ENCODE measurements at regions not wholly inside any gene's neighbourhood (a gene's known extent, or its start where the extent isn't known, plus 50 kb on each side); places are given as distances from the start of the nearest gene placed in this dataset.

- Histone ChIP-seq H3K4me3 (ENCODE audit: extremely low read depth in 1 of 4, insufficient read depth in 2 of 4, low read depth in 3 of 4, low read length in 4 of 4) (no peak overlapping the region), H3K27ac (ENCODE audit: low read depth, low read length) (no peak overlapping the region), H3K9ac (replicated peaks in 1 of 4; ENCODE audit: extremely low read depth in 1 of 4, low read depth in 3 of 4, low read length in 3 of 4) (no peak overlapping the region), H3K27me3 (replicated peaks in 1 of 4; ENCODE audit: control insufficient read depth in 3 of 4, extremely low read depth in 1 of 4, insufficient read depth in 3 of 4, low read length in 3 of 4) (no peaks in the 10 kb centered on the region), H2BK20ac (ENCODE audit: low read length) (no peak overlapping the region), H3K79me1 (ENCODE audit: low read depth, low read length) (no peaks in the 10 kb centered on the region), H3K23ac (ENCODE audit: insufficient read length) (no peak overlapping the region), H3K4me1 (replicated peaks in 1 of 4; ENCODE audit: control insufficient read depth in 3 of 4, insufficient read depth in 4 of 4, low read length in 3 of 4) (no peaks in the 10 kb centered on the region), H2AK5ac (ENCODE audit: low read depth, low read length) (no peak overlapping the region), H2BK15ac (ENCODE audit: low read length) (no peak overlapping the region), H3K9me3 (ENCODE audit: insufficient read depth in 2 of 2, low read depth in 1 of 2, low read length in 1 of 2) (no peaks in the 10 kb centered on the region), H4K5ac (ENCODE audit: insufficient read length, low read depth, low read length) (no peak overlapping the region), H3K79me2 (ENCODE audit: control insufficient read depth in 1 of 2, insufficient read depth in 2 of 2, low read length in 2 of 2) (no peaks in the 10 kb centered on the region), H3K18ac (ENCODE audit: extremely low read depth, low read length) (no peak overlapping the region), H3K23me2 (ENCODE audit: low read depth, low read length) (no peaks in the 10 kb centered on the region), H3K36me3 (ENCODE audit: control insufficient read depth in 2 of 4, insufficient read depth in 4 of 4, low read length in 3 of 4) (no peaks in the 10 kb centered on the region), H2AFZ (ENCODE audit: low read length) (no peak overlapping the region), H3K56ac (replicated peaks; ENCODE audit: insufficient read length, low read depth, low read length) (no peak overlapping the region), H4K20me1 (replicated peaks in 1 of 2; ENCODE audit: control insufficient read depth in 1 of 2, insufficient read depth in 2 of 2, low read length in 2 of 2) (no peaks in the 10 kb centered on the region), H2BK120ac (replicated peaks; ENCODE audit: low read depth, low read length) (no peak overlapping the region), H4K8ac (ENCODE audit: extremely low read depth, insufficient read depth, low read length) (no peak overlapping the region), H3K4me2 (ENCODE audit: insufficient read depth in 1 of 2, low read depth in 2 of 2, low read length in 2 of 2) (no peak overlapping the region), H3K4ac (replicated peaks; ENCODE audit: insufficient read length, low read depth, low read length) (no peak overlapping the region), H2BK12ac (ENCODE audit: low read depth, low read length) (no peak overlapping the region), H3K14ac (ENCODE audit: insufficient read length) (no peak overlapping the region), H2BK5ac (ENCODE audit: low read depth, low read length) (no peak overlapping the region), H4K91ac (replicated peaks; ENCODE audit: insufficient read length, low read length) (no peak overlapping the region)
- FAIRE-seq (no peak), DNase-seq (ENCODE audit: low read depth in 1 of 2, low spot score in 2 of 2) (no peak)
- POLR2A ChIA-PET (ENCODE audit: partially characterized antibody), result interaction anchor here (0.6 kb wide), 1 partner anchor 331 kb away, joined by 3 read pairs; no protein-coding TSS in a partner anchor
- CTCF ChIA-PET (ENCODE audit: partially characterized antibody), result interaction anchor here (0.7 to 1.2 kb wide), 4 partner anchors 24 to 1214 kb away, joined by 3 read pairs; no protein-coding TSS in a partner anchor
- WGBS, 2 experiments (ENCODE audit: extremely low coverage in 1 of 2, insufficient coverage in 1 of 2, insufficient read length in 1 of 2, insufficient replicate concordance in 2 of 2, low coverage in 1 of 2, low lambda C conversion rate in 2 of 2, missing lambda C conversion rate in 1 of 2), result 94% methylated on average over 1 of the region's 1 CpG; no CpG with 5 or more reads in 1 of the 2 experiments
- no peak for TF ChIP-seq SUZ12 (IDR thresholded peaks at IDR 0.05; ENCODE audit: low read length)
- TF ChIP-seq TEAD4 (IDR thresholded peaks at IDR 0.05; ENCODE audit: low read depth, low read length), result no peak
- TF ChIP-seq RAD21 (IDR thresholded peaks at IDR 0.05 in 1 of 2, conservative IDR thresholded peaks at IDR 0.05 in 1 of 2; ENCODE audit: low read depth in 2 of 2, low read length in 2 of 2), result no peak
- TF ChIP-seq SIRT6 (IDR thresholded peaks at IDR 0.05; ENCODE audit: low read length), result no peak
- no peak for TF ChIP-seq TCF12 (IDR thresholded peaks at IDR 0.05; ENCODE audit: low read depth, low read length)
- no peak for TF ChIP-seq SP2 (IDR thresholded peaks at IDR 0.05; ENCODE audit: low read length)
Measured at GRCh38 chr3:30343861-30344260, 262.5 kb upstream of the TGFBR2 start.
